NCI-H128 (cell line): ENCODE measurements at regions not wholly inside any gene's neighbourhood (a gene's known extent, or its start where the extent isn't known, plus 50 kb on each side); places are given as distances from the start of the nearest gene placed in this dataset.

Experiments
- DNase-seq: peaks from one replicate; lab custom pipeline; 2025; ENCODE audit not compliant: unreplicated experiment; lab: John Stamatoyannopoulos, UW

- no peak for DNase-seq
These were observed 354.8 kb upstream of the SOX5 start for GRCh38 chr12:24304285-24304684.

GRCh38 chr12:24302708-24303107 lies 353.2 kb upstream of the SOX5 start:
- DNase-seq = no peak

- DNase-seq = no peak
These were observed 348.0 kb upstream of the SOX5 start for GRCh38 chr12:24297516-24297915.

- no peak for DNase-seq
These were observed 344.1 kb upstream of the SOX5 start for GRCh38 chr12:24293549-24293948.

DNA sequence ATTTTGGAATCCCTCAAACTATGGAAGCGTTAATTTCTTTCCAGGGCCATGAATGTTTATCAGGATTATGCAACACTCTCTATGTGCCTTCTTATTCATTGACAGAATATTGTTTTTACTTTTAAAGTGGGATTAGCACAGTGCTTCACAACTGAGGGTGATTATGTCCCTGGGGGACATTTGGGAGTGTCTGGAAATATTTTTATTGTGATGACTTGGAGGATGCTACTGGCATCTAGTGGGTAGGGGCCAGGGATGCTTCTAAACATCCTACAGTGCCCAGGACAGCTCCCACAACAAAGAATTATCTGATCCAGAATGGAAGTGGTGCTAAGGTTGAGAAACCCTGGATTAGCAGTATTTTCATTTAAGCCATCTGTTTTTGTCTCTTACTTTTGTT lies 338.5 kb upstream of the SOX5 start:
- no peak for DNase-seq

DNA sequence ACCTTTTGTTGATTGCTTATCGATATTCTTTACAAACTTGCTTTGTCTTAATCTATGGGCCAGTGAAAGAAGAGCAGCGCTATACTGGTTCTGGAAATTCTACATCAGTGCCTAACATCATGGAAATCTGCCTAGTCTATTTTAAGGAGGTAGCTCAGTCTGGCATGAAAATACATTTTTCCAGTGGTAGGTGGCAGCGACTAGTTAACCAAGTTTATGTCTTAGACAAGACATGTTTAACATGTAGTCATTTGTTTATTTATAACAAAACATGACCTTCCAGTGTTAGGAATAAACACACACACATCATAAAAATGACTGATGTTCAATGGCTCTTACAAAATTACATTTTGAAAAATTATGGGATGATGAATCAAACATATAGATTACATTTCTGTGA lies 336.0 kb upstream of the SOX5 start:
- DNase-seq = no peak

DNA sequence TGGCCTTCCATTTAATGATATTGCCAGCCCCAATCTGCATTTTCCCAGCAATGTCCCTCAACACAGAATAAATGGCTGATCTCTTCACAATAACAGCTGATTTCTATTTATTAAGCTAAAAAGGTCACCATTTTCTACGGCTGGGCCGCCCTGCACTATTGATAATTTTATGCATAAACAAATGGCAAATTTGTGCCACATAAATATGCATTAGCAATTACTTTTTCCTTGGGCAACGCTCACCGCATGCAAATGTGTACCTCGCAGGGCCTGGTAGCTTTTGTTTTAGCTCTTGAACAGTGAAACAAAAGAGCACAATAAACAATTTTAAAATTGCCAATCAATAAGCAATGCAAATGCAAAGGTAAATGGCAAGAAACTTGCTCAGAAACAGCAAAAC lies 331.9 kb upstream of the SOX5 start:
- DNase-seq = no peak

DNA sequence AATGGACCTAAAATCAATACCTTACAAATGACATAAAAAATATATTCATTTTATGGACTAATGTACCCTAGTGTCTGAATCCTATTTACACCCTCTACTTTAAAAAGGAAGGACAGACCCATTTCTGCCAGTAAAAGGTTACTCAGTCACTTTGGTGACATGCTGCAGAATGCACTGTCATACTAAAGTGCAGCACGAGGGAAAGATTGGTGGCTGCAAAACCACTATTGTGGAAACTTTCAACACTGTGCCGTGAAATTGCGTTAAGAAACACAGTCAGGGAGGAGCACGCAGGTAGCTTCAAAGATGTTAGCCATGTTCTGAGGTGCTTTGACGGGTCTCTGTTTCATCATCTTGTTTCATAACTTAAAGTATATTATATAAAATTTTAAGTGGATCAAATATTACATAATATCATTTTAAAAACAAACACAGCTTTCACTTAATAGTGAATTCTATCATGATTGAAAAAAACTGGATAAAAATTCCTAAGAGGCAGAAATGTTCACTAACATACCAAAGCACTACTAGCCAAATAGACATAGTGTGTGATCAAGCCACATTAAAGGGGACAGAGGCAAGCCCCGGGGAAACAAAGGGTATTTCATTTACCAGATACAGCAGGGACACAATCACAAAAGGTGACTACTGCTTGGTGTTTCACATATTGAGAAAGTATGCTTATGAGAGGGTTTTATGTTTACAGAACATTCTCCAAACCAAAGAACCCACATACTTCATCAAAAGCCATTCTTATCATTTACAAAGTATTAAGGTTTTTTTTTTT lies 330.8 kb upstream of the SOX5 start:
- DNase-seq = no peak

GRCh38 chr12:24278832-24279231 lies 329.4 kb upstream of the SOX5 start:
- no peak for DNase-seq

- no peak for DNase-seq
These were observed 321.5 kb upstream of the SOX5 start for GRCh38 chr12:24270965-24271364.

GRCh38 chr12:24270464-24270863 lies 321.0 kb upstream of the SOX5 start:
- DNase-seq = no peak

DNA sequence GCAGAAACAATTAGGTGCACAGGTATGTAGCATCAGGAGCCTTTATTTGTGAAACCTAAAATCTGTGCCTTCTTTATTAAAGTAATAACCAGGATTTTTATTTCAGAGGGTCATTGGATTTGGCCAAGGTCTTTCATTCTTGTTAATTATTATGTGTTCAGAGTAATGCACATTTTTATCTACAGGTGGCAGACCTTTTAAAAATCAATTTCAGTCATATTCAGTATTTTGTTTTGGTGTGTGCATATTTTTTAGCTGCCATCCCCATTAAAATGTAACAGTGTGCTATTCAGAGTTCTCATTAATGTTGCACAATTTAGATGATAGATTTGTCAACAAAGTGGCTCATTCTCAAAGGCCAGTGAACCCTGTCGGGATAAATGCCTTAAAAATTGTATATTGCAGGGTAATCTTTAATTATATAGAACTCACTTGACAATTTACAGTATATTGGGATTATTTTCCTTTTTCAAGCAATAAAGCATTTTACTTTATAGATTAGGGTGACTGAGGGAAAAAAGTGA lies 319.3 kb upstream of the SOX5 start:
- no peak for DNase-seq

GRCh38 chr12:24266982-24267381 lies 317.5 kb upstream of the SOX5 start:
- DNase-seq = no peak

DNA sequence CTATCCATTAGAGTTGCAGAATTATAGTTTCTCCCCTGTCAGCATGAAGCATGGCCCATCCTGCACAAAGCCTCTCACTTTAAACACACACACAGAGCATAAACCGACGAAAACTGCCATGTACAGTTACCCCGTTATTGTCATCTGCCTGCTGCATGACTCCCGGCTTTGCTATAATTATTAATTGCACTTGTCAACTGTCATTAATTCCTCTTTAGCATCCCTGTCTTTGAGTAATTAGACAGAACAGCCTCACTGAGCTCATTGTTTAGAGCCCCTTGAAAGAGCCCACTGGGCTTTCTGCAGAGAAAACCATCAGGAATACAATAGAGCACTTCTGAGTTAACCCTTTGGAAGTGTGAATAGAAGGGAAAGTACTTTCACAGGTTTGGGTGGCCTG lies 307.2 kb upstream of the SOX5 start:
- DNase-seq = no peak

- no peak for DNase-seq
These were observed 306.6 kb upstream of the SOX5 start for GRCh38 chr12:24255920-24256665.

GRCh38 chr12:24252602-24253001 lies 303.1 kb upstream of the SOX5 start:
- DNase-seq = no peak

DNA sequence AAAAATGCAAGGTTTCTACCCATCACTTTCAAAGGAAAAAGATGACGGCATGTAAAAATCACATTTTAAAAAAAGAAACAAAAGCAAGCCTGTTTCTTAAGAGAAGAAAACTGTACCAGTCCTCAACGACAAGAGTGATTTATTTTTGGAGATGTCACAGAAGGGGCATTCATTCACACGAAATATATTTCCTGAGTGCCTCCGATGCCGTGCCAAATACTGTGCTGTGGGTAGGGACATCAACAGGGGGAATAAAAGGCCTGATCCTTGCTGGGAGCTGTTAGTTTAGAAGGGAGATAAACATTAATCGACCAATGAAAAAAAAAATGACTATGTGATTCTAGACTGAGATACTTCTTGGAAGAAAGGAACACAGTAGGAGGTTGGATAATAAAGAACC lies 297.5 kb upstream of the SOX5 start:
- no peak for DNase-seq

GRCh38 chr12:24246376-24246775 lies 296.9 kb upstream of the SOX5 start:
- DNase-seq = no peak

DNA sequence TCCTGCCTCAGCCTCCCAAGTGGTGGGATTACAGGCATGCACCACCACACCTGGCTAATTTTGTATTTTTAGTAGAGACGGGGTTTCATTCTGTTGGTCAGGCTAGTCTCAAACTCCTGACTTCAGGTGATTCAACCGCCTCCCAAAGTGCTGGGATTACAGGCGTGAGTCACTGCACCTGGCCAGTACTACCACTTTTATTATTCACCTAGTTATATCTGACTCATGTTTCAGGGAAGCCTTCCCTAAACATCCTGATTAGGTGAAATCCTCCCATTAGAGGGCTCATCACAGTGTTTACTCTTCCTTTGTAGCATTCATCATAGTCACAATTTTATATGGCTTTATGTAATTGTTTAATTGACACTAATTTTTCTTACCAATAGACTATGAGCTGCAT lies 295.3 kb upstream of the SOX5 start:
- DNase-seq = no peak

DNA sequence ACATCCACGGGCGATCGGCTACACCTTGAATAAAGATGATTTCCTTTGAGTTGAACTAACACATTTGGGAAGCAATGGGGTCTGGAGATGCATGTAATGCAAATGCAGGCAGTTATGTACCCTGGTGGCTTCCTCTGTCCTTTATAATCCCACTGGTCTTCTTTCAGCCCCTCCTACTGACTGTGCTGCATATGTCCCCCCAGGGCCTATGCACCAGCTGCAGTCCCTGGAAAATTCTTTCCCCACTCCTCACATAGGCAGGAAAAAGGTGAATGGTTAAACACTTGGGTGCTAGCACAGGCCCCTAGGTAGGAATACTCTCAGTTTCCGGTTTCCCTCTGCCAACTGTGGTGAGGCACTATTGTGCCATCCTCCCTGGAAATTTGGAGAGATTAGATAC lies 294.8 kb upstream of the SOX5 start:
- no peak for DNase-seq

DNA sequence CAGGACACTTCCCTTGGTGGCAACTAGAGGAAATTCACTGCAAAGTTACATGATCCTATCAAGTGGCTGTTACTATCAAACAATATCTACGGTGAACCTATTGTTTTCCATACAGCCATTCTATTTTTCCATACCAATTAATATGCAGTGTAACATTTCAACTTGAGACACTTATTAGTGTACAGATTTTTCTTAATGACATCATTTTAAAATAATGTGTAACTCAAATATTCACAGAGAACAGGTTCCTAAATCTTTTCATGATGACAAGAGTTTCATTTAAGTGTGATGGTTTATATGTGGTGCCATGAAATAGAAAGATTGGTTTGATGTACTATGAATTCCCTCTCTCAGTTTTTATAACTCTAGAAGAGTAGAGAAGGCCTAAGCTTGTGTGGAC lies 291.2 kb upstream of the SOX5 start:
- DNase-seq = no peak

- DNase-seq = no peak
These were observed 284.2 kb upstream of the SOX5 start for GRCh38 chr12:24233519-24234246.
